Neural progenitor cell (in vitro differentiated cells): ENCODE measurements at regions not wholly inside any gene's neighbourhood (a gene's known extent, or its start where the extent isn't known, plus 50 kb on each side); places are given as distances from the start of the nearest gene placed in this dataset.

Source experiments
- CTCF ChIP-seq: fragments of 200-600 bp; sonication (generic); IDR thresholded peaks from 2 replicates; pipeline ENCODE4 v1.5.1; 2017; ENCODE audit warnings: antibody characterized with exemption, mild to moderate bottlenecking
- EZH2phosphoT487 ChIP-seq: fragments of 200-600 bp; sonication (generic); IDR thresholded peaks from 2 replicates; pipeline ENCODE4 v1.6.1; 2017; ENCODE audit warnings: antibody characterized with exemption

- no peak for TF ChIP-seq CTCF
- no peak for TF ChIP-seq EZH2phosphoT487
Measured at GRCh38 chr9:91148306-91148705, 213.4 kb downstream of the AUH start.
